Subcutaneous abdominal adipose tissue (tissue), 5 donors: ENCODE measurements at regions not wholly inside any gene's neighbourhood (a gene's known extent, or its start where the extent isn't known, plus 50 kb on each side); places are given as distances from the start of the nearest gene placed in this dataset.

Experiments used
- H3K27ac ChIP-seq: one replicate; pipeline ENCODE4 v1.7.0; 2013; ENCODE audit warnings: low read depth, mild to moderate bottlenecking, inconsistent platforms, low read length, moderate library complexity
- H3K27me3 ChIP-seq, 5 donors: one replicate each; pipeline ENCODE4 v1.7.0; 2013; ENCODE audit warnings: low read length in 5 of 5, inconsistent platforms in 1 of 5; ENCODE audit not compliant: control insufficient read depth in 5 of 5, insufficient read depth in 4 of 5
- H3K36me3 ChIP-seq, 5 donors: one replicate each; pipeline ENCODE4 v1.7.0; 2013; ENCODE audit warnings: low read length in 5 of 5; ENCODE audit not compliant: control insufficient read depth in 5 of 5, insufficient read depth in 5 of 5
- H3K4me1 ChIP-seq, 5 donors: one replicate each; pipeline ENCODE4 v1.7.0; 2013; ENCODE audit warnings: low read length in 5 of 5, mild to moderate bottlenecking in 3 of 5, moderate library complexity in 1 of 5; ENCODE audit not compliant: control insufficient read depth in 5 of 5, insufficient read depth in 5 of 5
- H3K4me3 ChIP-seq, 5 donors: one replicate each; pipeline ENCODE4 v1.7.0; 2013; ENCODE audit warnings: low read length in 5 of 5, low read depth in 1 of 5
- H3K9ac ChIP-seq, 5 donors: one replicate each; pipeline ENCODE4 v1.7.0; 2013; ENCODE audit warnings: low read length in 5 of 5, mild to moderate bottlenecking in 4 of 5, moderate library complexity in 3 of 5
- H3K9me3 ChIP-seq, 5 donors: one replicate each; pipeline ENCODE4 v1.7.0; 2013; ENCODE audit warnings: low read length in 5 of 5; ENCODE audit not compliant: control insufficient read depth in 5 of 5
- donor health status: healthy.
- donor health status: healthy.
- donor health status: healthy.
- donor health status: healthy.
- donor health status: healthy.

GRCh38 chr5:2135354-2135753, 252.6 kb upstream of the IRX4 start:
- Histone ChIP-seq H3K9me3 (peaks cover 0 to 2% (median 0%) of the 10 kb centered on the region in 5 donors), H3K27me3 (peaks cover 0 to 7% (median 0%) of the 10 kb centered on the region in 5 donors), H3K36me3 (no peaks in the 10 kb centered on the region), H3K9ac (no peak overlapping the region), H3K4me3 (no peak overlapping the region), H3K27ac (no peak overlapping the region), H3K4me1 (peaks cover 0 to 9% (median 0%) of the 10 kb centered on the region in 5 donors)

- Histone ChIP-seq H3K4me3 (peak overlapping the region in 1 of 5 donors; percentile 42), H3K27ac (no peak overlapping the region), H3K9me3 (peaks cover 0 to 2% (median 0%) of the 10 kb centered on the region in 5 donors), H3K9ac (no peak overlapping the region), H3K4me1 (peaks cover 0 to 10% (median 0%) of the 10 kb centered on the region in 5 donors), H3K36me3 (no peaks in the 10 kb centered on the region), H3K27me3 (peaks cover 0 to 10% (median 0%) of the 10 kb centered on the region in 5 donors)
Measured at GRCh38 chr5:2134543-2135292, 252.0 kb upstream of the IRX4 start.

GRCh38 chr5:2133936-2134335, 251.2 kb upstream of the IRX4 start:
- no peak overlapping the region for H3K4me3 ChIP-seq

GRCh38 chr5:2133080-2133479, 250.4 kb upstream of the IRX4 start:
- no peak overlapping the region for H3K4me3 ChIP-seq
- H3K27me3 ChIP-seq, result peaks cover 0 to 10% (median 0%) of the 10 kb centered on the region in 5 donors
- no peaks in the 10 kb centered on the region for H3K36me3 ChIP-seq
- H3K27ac ChIP-seq, result no peak overlapping the region
- no peak overlapping the region for H3K9ac ChIP-seq
- peaks cover 0 to 16% (median 3%) of the 10 kb centered on the region in 5 donors for H3K4me1 ChIP-seq
- peaks cover 0 to 2% (median 0%) of the 10 kb centered on the region in 5 donors for H3K9me3 ChIP-seq

More at GRCh38 chr5:2133936-2134335, 251.2 kb upstream of the IRX4 start:
- peaks cover 0 to 10% (median 0%) of the 10 kb centered on the region in 5 donors for H3K27me3 ChIP-seq
- peaks cover 0 to 16% (median 3%) of the 10 kb centered on the region in 5 donors for H3K4me1 ChIP-seq
- no peaks in the 10 kb centered on the region for H3K36me3 ChIP-seq
- no peak overlapping the region for H3K9ac ChIP-seq
- no peak overlapping the region for H3K27ac ChIP-seq
- peaks cover 0 to 2% (median 0%) of the 10 kb centered on the region in 5 donors for H3K9me3 ChIP-seq

- Histone ChIP-seq H3K36me3 (no peaks in the 10 kb centered on the region), H3K4me3 (no peak overlapping the region), H3K9ac (no peak overlapping the region), H3K27me3 (peaks cover 0 to 10% (median 0%) of the 10 kb centered on the region in 5 donors), H3K4me1 (peaks cover 0 to 16% (median 3%) of the 10 kb centered on the region in 5 donors), H3K9me3 (peaks cover 0 to 2% (median 0%) of the 10 kb centered on the region in 5 donors), H3K27ac (no peak overlapping the region)
Measured at GRCh38 chr5:2132497-2132847, 249.7 kb upstream of the IRX4 start.

GRCh38 chr5:2131826-2132496, 249.2 kb upstream of the IRX4 start:
- Histone ChIP-seq H3K4me3 (no peak overlapping the region), H3K36me3 (no peaks in the 10 kb centered on the region), H3K4me1 (peaks cover 0 to 16% (median 3%) of the 10 kb centered on the region in 5 donors)

GRCh38 chr5:2131196-2131595, 248.5 kb upstream of the IRX4 start:
- Histone ChIP-seq H3K9ac (no peak overlapping the region), H3K27ac (no peak overlapping the region), H3K9me3 (no peaks in the 10 kb centered on the region), H3K27me3 (peaks cover 0 to 8% (median 0%) of the 10 kb centered on the region in 5 donors), H3K36me3 (no peaks in the 10 kb centered on the region), H3K4me1 (peaks cover 0 to 16% (median 3%) of the 10 kb centered on the region in 5 donors), H3K4me3 (no peak overlapping the region)

More at GRCh38 chr5:2131826-2132496, 249.2 kb upstream of the IRX4 start:
- peaks cover 0 to 10% (median 0%) of the 10 kb centered on the region in 5 donors for H3K27me3 ChIP-seq
- H3K9me3 ChIP-seq, result peaks cover 0 to 2% (median 0%) of the 10 kb centered on the region in 5 donors
- no peak overlapping the region for H3K27ac ChIP-seq
- no peak overlapping the region for H3K9ac ChIP-seq

GRCh38 chr5:2130361-2130760, 247.6 kb upstream of the IRX4 start:
- H3K4me1 ChIP-seq, result peaks cover 0 to 16% (median 3%) of the 10 kb centered on the region in 5 donors
- no peak overlapping the region for H3K27ac ChIP-seq
- no peaks in the 10 kb centered on the region for H3K36me3 ChIP-seq
- peaks cover 0 to 13% (median 1%) of the 10 kb centered on the region in 5 donors for H3K27me3 ChIP-seq
- H3K9me3 ChIP-seq, result no peaks in the 10 kb centered on the region
- H3K9ac ChIP-seq, result no peak overlapping the region
- H3K4me3 ChIP-seq, result no peak overlapping the region

- Histone ChIP-seq H3K9me3 (no peaks in the 10 kb centered on the region), H3K27ac (no peak overlapping the region), H3K36me3 (no peaks in the 10 kb centered on the region), H3K27me3 (peaks cover 0 to 17% (median 6%) of the 10 kb centered on the region in 5 donors), H3K4me1 (peaks cover 0 to 11% (median 3%) of the 10 kb centered on the region in 5 donors), H3K9ac (no peak overlapping the region), H3K4me3 (peak overlapping the region in 1 of 5 donors; percentile 32)
Measured at GRCh38 chr5:2129568-2130272, 247.0 kb upstream of the IRX4 start.
